Stimulated activated CD4-positive, alpha-beta T cell treated with anti-CD3 and anti-CD28 coated beads, Interleukin-12 subunit alpha, Interleukin-12 subunit beta, amount 100 ng/mL, for 48 hours (primary cell): ENCODE measurements at regions not wholly inside any gene's neighbourhood (a gene's known extent, or its start where the extent isn't known, plus 50 kb on each side); places are given as distances from the start of the nearest gene placed in this dataset.
"Not testable (repeated sequence)": the region's sequence is repeated elsewhere in the genome, so short reads cannot be mapped to it uniquely, and the experiment has no call there.

Source experiments
- DNase-seq, 3 donors: peaks; one replicate each; pipeline ENCODE4 v3.0.0-alpha.2; 2020; ENCODE audit warnings: low read depth in 2 of 3, low spot score in 1 of 3

DNA sequence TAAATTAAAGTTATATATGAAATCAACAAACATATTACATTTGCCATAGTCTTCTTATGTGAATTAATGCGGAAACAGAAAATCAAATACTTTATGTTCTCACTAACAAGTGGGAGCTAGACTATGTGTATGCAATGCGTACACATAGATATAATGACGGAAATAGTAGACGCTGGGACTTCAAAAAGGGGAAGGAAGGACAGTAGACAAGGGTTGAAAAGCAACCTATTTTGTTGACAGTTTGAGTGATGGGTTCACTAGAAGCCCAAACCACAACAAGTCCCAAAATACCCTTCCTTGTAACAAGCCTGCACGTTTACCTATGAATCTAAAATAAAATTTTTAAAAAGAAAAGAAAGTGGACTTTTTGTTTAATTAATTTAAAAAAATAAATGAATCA lies 430.8 kb upstream of the CNTN5 start:
- no peak for DNase-seq

DNA sequence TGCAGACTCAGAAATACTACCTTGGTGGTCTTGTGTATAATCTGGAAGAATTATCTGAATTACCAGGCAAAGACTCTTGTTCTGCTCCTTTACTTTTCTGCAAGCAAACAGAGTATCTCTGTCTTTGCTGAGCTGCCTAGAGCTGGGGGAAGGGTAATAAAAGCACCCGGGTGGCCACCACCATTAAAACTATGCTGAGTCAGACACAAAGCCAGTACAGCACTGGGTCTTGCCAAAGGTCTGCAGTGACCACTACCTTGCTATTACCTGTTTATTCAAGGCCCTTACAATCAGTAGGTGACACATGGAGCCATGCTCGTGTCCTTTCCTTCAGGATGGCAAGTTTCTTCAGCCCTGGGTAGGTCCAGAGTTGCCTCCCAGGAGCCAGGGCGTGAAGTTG lies 420.6 kb upstream of the CNTN5 start:
- DNase-seq, result no peak

DNA sequence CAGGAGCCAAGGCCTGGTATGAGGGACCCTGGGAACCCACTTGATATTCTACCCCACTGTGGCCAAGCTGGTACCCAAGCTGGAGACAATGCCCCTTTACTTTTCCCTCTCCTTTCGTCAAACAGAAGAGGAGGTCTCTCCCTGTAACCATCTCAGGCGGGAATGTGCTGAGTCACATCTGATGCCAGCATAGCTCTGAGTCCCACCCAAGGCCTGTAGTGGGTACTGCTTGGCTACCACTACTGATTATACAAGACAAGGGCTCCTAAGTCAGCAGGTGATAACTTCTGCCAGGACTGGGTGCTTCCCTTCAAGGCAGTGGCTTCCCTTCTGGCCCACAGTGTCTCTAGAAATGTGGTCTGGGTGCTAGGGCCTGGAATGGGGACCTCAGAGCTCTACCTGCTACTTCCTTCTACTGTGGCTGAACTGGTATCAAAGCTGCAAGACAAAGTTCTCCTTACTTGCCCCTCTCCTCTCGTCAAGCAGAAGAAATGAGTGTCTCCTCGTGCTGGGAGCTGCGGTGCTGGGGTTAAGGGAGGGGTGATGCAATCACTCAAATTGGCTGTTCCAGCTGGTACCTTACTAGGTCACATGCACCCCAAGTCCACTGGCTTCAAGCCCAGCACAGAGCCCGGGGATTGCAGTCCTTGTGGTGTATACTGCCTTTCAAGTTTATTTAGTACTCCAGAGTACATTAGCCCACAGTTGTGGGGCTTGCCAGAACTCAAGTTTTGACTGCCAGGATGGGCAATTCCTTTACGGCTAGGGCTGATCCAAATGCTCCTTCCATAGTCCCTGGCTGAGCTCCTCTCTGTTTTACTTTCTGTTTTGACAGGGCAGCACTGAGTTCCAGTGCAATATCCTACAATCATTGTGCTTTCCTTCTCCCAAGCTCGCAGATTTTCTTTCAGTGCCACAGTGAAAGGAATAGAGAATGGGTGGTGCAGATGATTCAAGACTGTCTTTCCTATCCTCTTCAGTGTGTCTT lies 419.7 kb upstream of the CNTN5 start:
- no peak for DNase-seq

DNA sequence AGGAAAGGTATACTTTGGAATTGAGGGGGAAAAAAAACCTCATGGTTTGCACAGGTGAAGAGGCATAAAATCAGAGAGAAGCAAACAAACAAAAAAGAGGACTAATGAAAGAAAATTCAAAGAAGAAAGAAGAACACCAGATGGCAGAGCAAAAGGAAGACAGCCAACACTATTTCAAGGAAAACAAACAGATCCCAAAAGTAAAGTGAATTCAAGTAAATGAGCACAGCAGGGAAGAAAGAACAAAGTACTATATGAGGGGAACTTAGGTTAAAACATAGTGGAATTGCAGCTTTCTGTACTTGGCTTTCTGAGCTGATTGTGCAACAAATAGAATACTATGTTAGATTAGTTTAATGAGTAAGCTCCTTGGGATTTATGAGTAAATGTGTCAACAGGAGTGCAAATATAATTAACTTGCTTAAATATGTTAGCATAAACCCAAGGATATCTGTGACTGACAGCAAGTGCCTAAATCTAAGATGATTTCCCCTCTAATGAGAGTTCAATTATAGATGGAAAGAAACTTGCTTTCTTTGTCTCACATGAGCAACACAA lies 404.6 kb upstream of the CNTN5 start:
- DNase-seq, result no peak

DNA sequence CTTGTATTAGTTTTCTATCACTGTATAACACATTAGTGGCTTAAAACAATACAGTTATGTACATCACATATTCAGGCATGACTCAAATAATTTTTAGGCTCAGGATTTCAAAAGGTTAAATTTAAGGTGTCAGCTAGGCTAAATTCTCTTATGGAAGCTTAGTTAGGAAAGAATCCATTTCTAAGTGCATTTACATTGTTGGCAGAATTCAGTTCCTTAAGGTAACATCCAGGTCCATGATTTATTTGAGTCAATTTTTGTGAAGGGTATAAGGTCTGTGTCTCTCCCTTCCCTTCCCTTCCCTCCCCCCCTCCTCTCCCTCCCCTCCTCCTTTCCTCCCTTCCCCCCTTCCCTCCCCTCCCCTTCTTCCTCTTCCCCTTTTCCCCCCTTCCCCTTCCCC lies 399.0 kb upstream of the CNTN5 start:
- DNase-seq, result no peak

DNA sequence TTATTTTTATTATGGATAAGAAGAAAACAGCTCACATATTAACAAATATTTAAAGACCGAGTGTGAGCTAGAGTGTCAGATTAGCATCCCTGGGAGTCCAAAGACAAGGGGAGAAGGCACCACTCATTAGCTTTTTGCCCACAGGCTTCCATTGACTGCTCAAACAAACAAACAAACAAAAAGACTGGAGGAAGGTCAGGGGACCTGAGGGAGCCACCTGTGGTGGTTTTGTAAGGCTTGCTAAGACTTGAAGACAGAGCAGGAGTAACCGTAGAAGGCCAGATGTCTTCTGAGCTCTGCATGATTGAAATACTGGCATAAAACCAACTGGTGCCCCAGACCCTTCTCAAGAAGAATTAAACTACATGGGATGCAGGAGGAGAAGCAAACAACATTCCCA lies 395.2 kb upstream of the CNTN5 start:
- no peak for DNase-seq

DNA sequence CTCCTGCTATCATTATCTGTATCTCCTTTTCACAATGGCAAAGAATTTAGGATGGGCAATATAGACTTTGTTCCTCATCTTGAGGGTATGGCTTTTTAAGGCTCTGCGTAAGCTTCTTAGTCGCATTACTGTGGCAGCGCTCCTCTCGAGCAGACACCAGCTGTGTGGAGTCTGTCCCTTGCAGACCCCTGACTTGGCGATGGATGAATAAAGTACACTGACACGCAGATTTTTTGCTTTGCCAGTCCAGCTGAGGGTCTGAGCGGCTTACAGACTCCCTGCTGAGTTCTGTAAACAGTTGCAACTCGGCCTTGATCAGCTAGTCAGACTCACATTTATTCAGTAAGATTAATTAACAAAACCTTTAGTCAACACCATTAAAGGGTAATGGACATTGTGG lies 390.0 kb upstream of the CNTN5 start:
- no peak for DNase-seq

DNA sequence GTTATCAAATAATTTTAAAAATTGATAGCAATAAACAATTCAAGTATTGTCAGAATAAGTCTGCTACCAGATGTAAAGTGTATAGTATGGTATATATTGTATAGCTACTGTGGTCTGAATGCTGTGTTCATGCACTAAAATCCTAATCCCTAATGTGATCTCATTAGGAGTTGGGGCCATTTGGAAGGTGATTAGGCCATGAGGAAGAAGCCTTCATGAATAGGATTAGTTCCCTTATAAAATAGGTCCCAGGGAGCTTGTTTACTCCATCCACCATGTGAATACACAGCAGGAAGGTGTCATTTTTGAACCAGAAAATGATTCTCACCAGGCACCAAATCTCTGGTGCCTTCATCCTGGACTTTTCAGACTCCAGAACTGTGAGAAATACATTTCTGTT lies 363.0 kb upstream of the CNTN5 start:
- DNase-seq, result no peak

DNA sequence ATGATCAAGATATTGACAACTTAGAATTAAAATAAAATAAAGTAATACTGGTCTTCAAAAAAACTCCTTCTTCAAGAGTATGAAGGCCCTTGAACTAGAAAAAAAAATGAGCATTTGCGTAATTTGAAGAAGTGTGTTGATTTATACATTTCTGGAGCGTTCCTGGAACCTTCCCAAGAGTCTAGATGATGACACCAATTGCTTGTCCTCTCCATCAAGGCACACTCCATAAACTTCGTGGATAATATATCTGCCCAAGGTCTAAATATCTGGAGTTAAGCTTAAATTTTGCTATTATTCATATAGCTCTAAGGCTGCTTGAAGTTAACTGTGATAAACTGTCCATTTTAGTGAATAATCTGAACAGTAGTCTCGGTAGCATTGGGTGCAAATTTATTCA lies 361.3 kb upstream of the CNTN5 start:
- no peak for DNase-seq

DNA sequence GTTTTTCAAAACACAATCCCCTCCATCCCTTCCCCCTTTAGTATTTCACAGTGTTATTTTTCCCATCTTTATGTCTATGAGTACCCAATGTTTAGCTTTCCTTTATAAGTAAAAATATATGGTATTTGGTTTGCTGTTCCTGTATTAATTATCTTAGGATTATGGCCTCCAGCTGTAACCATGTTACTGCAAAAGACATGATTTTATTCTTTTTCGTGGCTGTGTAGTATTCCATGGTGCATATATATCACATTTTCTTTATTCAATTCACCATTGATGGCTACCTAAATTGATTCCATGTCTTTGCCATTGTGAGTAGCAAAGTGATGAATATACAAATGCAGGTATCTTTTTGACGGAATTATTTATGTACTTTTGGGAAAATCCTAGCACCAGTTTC lies 346.4 kb upstream of the CNTN5 start:
- DNase-seq, result no peak

DNA sequence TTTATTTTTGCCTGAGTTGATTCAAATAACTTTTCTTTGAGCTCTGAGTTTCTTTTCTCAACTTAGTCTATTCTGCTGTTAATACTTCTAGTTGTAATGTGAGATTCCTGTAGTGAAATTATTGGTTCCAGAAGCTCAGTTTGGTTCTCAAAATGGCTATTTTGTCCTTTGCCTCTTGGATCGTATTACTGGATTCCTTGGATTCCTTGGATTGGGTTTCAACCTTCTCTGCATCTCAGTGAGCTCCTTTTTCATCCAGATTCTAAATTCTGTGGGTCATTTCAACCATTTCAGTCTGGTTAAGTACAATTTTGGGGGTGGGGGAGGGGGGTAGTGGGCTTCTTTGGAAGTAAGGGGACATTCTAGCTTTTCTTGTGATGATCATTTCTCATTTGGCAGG lies 341.1 kb upstream of the CNTN5 start:
- no peak for DNase-seq

DNA sequence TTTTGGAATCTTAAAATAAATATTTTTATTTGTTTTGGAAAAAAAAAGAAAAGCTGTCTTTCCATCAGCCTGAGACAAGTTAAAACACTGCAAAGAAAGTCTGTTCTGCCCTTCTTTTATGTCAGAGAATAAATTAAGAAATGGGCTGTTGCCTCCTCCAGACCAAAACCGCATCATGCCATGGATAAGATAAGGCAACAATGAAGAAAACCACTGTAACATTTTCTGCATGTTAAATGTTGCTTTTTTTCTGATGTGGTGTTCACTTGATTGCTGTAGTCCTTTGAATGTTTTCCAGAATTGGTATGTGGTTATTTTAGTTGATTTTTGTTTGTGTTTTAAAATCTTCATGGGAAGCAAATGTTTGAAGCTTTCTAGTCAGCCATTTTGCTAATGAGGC lies 319.2 kb upstream of the CNTN5 start:
- DNase-seq, result no peak

DNA sequence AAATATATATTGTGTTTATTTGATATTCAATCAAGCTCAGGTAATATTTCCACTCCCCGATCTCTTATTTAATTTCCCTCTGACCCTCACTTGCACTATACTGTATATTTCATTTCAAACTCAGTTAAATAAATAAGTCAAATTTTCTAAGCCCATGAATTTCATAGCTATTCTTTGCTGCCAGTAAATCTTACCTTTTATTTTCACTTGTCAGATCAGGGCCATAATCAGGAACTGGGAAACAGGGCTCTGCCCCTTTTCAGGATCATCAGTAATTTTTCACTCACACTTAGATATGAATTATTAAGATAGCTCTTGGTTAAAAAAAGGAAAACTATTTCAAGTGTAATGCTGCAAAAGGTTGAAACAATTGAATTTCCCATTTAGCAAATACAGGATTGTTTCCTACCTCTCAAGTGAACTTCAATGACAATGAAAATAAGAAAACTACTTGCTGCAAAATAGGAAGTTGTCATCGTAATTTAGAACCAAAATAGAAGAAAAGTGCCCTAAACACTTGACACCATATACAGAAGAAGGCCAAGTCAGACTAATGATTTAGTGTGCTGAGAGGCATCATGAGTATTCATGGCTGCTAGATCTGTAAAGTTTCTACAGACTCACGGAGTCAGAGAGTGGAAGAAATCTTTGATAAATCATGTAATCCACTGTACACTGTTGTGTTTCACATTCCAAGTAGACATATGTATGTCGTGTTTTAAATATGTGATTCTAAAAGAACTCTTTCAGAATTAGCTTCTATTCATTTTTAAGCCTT lies 316.8 kb upstream of the CNTN5 start:
- no peak for DNase-seq

DNA sequence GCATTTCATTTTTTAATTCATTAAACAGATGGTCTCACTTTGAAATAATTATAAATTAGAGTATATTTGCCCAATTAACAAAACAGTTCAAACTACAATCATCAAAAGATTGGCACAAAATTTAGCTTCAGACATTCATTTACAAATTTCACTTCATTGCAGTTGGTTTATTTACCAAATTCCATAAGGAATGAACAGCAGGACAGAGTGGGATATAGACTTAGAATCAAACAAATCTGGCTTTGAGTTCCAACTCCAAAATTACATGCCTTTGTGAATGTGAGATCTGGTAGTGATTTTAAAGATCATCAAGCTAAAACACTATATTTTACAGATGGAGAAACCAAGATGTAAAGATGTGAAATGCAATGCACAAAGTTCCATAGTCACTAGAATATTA lies 310.7 kb upstream of the CNTN5 start:
- DNase-seq, result no peak

DNA sequence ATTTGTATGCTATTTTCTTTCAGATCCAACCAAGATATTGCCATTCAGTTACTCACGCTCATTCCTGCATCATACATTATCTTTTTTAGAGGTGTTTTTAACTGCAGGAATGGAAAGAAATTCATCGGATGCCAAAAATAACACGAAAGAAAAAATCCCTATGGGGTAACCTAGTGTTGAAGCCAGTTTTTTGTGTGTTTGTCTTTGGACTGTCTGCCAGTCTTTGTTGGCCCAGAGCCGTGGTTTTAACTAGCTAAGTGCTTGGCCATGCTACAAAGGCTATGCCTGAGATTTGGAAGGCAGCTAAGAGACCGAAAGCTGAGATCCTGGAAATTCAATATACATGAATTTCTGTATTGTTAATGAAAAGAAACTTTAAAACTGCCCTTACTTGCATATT lies 309.8 kb upstream of the CNTN5 start:
- no peak for DNase-seq

DNA sequence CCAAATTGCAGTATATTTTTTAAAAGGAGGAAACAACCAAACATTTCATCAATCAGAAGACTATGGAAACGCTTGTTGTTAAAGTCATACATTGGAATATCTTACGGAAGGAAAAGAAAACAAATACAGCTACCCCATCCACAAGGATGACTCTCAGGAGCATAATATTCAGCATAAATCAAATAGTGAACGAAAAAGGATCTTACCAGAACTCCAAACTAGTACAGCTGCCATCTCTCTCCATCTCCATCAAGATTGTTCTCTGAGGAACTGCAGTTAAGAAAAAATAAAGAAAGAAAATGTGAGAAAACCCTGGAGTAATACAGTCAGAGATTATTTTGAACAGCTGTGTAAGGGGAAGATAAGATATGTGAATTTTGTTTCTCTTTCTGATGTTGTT lies 299.8 kb upstream of the CNTN5 start:
- no peak for DNase-seq

DNA sequence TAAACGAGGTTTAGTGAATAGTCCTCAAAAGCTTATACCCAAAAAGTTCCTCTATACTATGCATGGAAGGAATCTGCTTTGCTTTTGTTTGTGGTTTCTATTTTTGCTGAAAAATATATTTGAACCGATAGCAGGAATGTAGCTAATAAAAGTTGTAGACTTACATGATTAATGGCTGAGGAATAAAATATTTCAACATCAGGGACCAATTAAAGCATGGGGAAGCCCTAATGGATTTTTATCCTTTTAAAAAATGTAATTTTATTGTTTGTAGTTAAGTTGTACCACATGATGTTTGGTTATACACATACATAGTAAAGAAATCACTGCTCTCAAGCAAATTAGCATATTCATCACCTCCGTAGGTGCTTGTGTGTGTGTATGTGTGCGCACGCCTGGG lies 295.3 kb upstream of the CNTN5 start:
- DNase-seq, result no peak

DNA sequence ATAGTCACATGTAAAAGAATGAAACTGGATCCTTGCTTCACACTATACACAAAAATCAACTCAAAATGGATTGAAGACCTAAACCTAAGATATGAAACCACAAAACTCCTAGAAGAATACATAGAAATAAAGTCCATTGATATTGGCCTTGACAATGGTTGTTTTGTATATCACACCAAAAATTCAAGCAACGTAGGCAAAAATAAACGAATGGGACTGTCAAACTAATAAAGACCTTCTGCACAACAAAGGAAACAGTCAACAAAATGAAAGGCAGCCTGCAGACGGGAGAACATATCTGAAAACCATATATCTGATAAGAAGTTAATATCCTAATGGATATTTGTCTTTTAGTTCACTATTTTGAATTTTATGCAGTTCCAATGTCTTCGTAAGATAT lies 292.3 kb upstream of the CNTN5 start:
- no peak for DNase-seq

DNA sequence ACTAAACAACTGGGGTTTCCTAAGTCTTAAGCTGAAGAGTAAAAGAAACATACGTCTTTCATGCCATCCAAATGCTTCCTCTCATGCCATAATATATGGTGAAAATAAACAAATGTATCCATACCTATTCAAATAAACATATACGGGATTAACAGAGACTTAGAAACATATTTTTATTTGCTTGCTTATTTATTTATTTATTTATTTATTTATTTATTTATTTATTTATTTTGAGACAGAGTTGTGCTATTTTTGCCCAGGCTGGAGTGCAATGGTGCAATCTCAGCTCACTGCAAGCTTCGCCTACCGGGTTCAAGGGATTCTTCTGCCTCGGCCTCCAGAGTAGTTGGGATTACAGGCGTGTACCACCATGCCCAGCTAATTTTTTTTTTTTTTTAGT lies 291.6 kb upstream of the CNTN5 start:
- no peak for DNase-seq

DNA sequence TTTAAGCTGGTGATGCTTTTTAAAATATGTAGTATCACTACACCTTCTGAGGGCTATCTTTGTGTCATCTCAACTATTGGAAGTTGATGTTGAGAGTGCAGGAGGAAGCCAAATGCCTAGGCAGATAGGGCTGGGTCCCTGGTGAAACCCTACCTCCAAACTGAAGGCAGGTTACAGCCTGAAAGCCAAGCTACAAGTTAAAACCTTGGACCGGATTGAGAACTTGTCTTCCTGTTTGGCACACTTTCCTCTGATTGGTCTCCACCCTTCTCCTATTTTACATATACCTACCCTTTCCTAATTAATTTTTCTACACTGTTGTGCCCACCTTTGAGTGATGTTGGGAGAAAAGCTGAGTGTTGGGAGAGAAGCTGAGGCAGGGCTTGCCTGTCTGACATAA lies 287.8 kb upstream of the CNTN5 start:
- no peak for DNase-seq

DNA sequence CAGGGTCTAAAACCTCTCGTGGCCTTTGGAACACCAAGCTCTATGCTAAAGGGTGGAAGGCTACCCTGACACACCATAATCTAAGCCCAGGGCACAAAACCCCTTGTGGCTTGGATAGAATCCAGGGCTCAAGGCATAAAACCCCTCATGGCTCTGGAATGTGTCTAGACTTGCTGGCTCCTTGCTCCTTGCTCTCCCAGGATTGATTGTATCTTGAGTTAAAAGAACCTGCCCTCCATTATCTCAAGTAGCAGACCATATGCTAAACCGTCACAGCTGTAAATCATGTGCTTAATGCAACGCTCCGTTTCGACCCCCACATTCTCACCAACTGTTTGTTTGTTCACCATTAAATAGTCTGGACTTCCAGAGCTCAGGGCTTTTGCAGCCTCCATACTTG lies 287.4 kb upstream of the CNTN5 start:
- DNase-seq, result not testable (repeated sequence)

DNA sequence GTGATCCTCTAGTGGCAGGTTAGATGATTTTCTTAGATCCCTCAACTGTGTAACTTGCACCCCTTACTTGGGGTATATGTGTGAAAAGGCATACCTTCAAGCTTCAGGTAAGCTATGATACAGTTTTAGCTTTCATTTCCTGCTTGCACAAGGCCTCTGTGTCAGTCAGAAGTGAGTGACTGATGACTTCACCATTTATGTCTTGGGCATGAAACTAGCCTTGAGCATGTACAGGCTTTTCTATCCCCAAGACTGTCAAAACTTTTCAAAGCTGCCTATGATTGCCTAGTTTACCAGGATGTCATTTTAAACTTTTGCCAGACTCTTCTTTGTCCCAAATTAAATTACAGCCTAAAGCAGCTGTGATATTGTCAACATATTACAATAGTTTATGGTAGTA lies 286.1 kb upstream of the CNTN5 start:
- DNase-seq, result no peak
